HEK293 (cell line): ENCODE measurements at regions not wholly inside any gene's neighbourhood (a gene's known extent, or its start where the extent isn't known, plus 50 kb on each side); places are given as distances from the start of the nearest gene placed in this dataset.

ENCODE experiments used
- CTCF ChIP-seq: fragments of 450-650 bp; formaldehyde crosslinking; IDR thresholded peaks from 2 replicates; pipeline ENCODE4 v1.5.1; 2016; ENCODE audit warnings: missing biosample characterization, missing genetic modification characterization
- TRIM28 ChIP-seq: IDR thresholded peaks from 2 replicates; pipeline ENCODE4 v1.6.1; 2011; ENCODE audit warnings: low read length, control low read depth, borderline replicate concordance
- ZNF138 ChIP-seq: fragments of 450-650 bp; formaldehyde crosslinking; IDR thresholded peaks from 2 replicates; pipeline ENCODE4 v1.5.1; 2016; ENCODE audit warnings: missing biosample characterization, missing genetic modification characterization, borderline replicate concordance
- ZNF148 ChIP-seq: fragments of 450-650 bp; formaldehyde crosslinking; IDR thresholded peaks from 2 replicates; pipeline ENCODE4 v1.5.0; 2017; ENCODE audit warnings: missing biosample characterization, missing genetic modification characterization, borderline replicate concordance
- ZNF211 ChIP-seq: fragments of 450-650 bp; formaldehyde crosslinking; IDR thresholded peaks from 2 replicates; pipeline ENCODE4 v1.5.1; 2016; ENCODE audit warnings: low read depth, missing biosample characterization, missing genetic modification characterization
- ZNF239 ChIP-seq: fragments of 450-650 bp; formaldehyde crosslinking; IDR thresholded peaks from 2 replicates; pipeline ENCODE4 v1.5.1; 2016; ENCODE audit warnings: missing biosample characterization, missing genetic modification characterization
- ZNF768 ChIP-seq: fragments of 450-650 bp; formaldehyde crosslinking; IDR thresholded peaks from 2 replicates; pipeline ENCODE4 v1.5.1; 2018; ENCODE audit warnings: missing biosample characterization, mild to moderate bottlenecking, missing genetic modification characterization

DNA sequence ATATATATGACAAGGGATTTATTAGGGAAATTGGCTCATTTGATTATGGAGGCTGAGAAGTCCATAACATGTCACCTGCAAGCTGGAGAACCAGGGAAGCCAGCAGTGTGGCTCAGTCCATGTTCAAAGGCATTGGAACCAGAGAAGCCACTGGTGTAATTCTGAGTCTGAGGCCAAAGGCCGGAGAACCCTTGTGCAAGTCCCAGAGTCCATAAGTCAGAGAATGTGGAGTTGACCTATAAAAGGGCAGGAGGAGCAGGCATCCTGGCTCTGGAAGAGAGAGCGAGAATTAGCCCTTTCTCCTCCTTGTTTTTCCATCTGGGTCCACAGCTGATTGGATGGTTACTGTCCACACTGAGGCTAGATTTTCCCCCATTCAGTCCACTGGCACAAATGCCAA is 319.8 kb downstream of the IGSF11 start:
- TF ChIP-seq ZNF148 (tag by site-specific recombination) = no peak
- no peak for TF ChIP-seq CTCF (tag by site-specific recombination)
- TF ChIP-seq ZNF138 (tag by site-specific recombination) = no peak
- TF ChIP-seq TRIM28 = no peak
- TF ChIP-seq ZNF239 = no peak
- no peak for TF ChIP-seq ZNF211 (tag by site-specific recombination)
- TF ChIP-seq ZNF768 (tag by site-specific recombination) = no peak
